GM12872 (cell line): ENCODE measurements at regions not wholly inside any gene's neighbourhood (a gene's known extent, or its start where the extent isn't known, plus 50 kb on each side); places are given as distances from the start of the nearest gene placed in this dataset.

ENCODE experiments used
- TF ChIP-seq, protein P1 (sequence below): IDR thresholded peaks from 3 replicates; pipeline ENCODE4 v1.5.1; 2011; ENCODE audit warnings: low read depth, mild to moderate bottlenecking, low read length, moderate library complexity; ENCODE audit not compliant: insufficient read depth

- TF ChIP-seq, protein P1, sequence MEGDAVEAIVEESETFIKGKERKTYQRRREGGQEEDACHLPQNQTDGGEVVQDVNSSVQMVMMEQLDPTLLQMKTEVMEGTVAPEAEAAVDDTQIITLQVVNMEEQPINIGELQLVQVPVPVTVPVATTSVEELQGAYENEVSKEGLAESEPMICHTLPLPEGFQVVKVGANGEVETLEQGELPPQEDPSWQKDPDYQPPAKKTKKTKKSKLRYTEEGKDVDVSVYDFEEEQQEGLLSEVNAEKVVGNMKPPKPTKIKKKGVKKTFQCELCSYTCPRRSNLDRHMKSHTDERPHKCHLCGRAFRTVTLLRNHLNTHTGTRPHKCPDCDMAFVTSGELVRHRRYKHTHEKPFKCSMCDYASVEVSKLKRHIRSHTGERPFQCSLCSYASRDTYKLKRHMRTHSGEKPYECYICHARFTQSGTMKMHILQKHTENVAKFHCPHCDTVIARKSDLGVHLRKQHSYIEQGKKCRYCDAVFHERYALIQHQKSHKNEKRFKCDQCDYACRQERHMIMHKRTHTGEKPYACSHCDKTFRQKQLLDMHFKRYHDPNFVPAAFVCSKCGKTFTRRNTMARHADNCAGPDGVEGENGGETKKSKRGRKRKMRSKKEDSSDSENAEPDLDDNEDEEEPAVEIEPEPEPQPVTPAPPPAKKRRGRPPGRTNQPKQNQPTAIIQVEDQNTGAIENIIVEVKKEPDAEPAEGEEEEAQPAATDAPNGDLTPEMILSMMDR = no peak
Observed at GRCh38 chr5:116859666-116860320, 285.2 kb upstream of the SEMA6A start.

DNA sequence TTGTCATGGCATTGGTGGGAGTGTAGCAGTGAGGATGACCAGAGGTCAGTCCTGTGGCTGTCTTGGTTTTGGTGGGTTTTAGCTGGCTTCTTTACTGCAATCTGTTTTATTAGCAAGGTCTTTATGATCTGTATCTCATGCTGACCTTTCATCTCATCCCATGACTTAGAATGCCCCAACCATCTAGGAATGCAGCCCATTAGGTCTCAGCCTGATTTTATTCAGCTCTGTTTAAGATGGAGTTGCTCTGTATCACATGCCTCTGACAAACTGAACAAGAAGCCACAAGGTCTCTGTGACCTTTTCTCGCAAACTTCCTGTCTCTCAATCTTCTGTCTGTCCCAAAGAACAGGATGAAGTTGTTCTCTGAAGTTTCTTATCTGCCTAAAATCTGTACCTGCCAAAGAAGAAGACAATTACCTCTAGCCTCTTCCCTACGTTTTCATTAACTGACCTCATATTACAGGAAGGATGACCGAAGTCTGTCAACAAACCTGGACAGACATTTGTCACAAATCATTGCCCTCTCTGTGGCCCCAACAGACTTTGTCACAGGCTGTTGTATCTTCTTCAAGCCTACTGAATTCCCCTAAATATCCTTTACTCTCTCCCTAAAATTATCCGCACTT is 284.2 kb upstream of the SEMA6A start:
- TF ChIP-seq, protein P1 = no peak

DNA sequence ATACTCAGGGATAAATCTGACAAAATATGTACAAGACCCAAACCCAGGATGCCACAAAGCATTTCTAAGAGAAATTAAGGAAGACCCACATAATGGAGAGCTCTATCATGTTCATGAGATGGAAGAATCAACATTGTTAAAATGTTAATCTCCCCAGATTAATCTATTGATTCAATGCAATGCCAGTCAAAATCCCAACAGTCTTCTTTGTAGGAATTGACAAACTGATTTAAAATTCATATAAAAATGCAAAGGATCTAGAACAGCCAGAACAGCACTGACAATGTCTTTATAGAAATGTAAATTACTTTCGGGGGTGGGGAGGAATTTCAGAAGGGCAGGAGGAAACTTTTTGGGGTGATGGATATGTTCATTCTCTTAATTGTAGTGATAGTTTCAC is 281.6 kb upstream of the SEMA6A start:
- TF ChIP-seq, protein P1 = no peak

GRCh38 chr5:116853992-116854391 is 279.4 kb upstream of the SEMA6A start:
- TF ChIP-seq, protein P1 = no peak

DNA sequence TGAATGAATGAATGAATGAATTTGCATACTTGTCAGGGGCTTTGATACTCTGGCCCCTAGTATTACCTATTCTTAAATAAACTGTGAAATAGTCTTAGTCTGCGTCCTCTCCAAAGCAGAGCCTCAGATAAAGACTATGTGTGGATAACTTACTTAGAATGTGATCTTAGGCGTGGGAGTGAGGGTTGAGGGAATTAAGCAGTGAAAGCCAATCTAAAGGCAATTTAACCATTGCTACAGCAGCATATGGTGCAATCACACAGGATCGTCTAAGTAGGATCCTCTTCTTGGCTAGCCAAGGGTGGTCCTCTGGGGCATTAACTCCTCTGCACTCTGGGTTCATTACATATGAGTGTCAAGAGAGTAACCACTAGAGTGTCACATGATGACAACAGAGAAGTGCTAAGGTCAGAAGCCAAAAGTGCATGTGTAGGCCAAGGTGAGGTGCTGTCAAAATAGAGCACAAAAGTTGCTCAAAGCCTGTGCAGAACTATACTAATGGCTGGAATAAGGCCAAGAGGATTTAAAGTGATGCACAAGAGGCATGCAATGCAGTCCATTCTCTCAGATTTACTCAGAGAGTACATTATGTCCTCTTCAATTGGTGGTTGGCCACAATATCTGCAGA is 274.4 kb upstream of the SEMA6A start:
- TF ChIP-seq, protein P1 = no peak

DNA sequence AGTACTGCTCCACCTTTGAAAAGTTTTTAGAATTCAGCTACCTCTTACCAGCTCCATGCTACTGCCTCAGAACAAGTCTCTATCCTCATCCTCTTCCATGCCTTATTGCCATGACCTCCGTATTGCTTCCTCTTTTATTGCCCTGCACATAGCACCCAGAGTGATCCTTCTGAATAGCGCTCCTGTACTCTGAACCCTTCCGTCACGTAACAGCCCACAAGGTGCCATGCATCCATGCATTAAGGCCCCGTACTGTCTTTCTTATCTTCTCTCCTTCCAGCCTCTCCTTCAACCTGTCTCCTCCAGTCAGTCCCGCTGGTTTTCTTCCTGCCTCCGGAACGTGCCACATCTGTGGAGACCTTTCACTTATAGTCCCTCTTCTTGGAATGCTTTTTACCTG is 273.3 kb upstream of the SEMA6A start:
- TF ChIP-seq, protein P1 = no peak

DNA sequence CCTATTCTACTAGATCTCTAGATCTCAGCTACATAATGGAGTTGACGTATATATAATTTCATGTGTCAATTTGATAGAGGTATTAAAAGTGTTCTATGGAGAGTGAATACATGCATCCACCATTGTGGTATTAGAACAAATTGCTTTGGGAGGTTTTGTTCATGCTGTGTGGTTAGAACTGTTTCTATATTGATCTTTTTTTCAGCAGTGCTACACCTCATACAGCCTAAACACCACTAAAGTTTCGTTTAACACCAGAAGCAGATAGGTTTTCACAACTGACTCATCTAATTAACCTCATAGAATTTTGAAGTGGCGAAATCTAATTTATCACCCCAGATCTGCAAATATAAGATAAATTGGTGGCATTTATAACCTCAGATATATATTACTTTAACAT is 269.4 kb upstream of the SEMA6A start:
- TF ChIP-seq, protein P1 = no peak
